DND-41 (cell line): ENCODE measurements at regions not wholly inside any gene's neighbourhood (a gene's known extent, or its start where the extent isn't known, plus 50 kb on each side); places are given as distances from the start of the nearest gene placed in this dataset.

Experiments used
- ATAC-seq: fragments of 200-7000 bp; cut with Tn5 transposase; 3 replicates; pipeline ENCODE4 v1.9.1; 2021; ENCODE audit warnings: low read depth; ENCODE audit not compliant: insufficient read depth
- DNase-seq: peaks from one replicate; pipeline ENCODE4 v3.0.0-alpha.2; 2020
- H2AFZ ChIP-seq: 2 replicates; pipeline ENCODE4 v1.6.0; 2012; ENCODE audit warnings: low read depth, low read length
- H3K27ac ChIP-seq: 2 replicates; pipeline ENCODE4 v1.5.1; 2012; ENCODE audit warnings: low read length, inconsistent platforms
- H3K27me3 ChIP-seq: fragments of 200-600 bp; sonication (generic); 2 replicates; pipeline ENCODE4 v1.6.0; 2012; ENCODE audit warnings: low read length, mild to moderate bottlenecking, inconsistent platforms; ENCODE audit not compliant: insufficient read depth, poor library complexity
- H3K36me3 ChIP-seq: 2 replicates; pipeline ENCODE4 v1.5.1; 2012; ENCODE audit warnings: low read length, inconsistent platforms; ENCODE audit not compliant: insufficient read depth
- H3K4me1 ChIP-seq: 2 replicates; pipeline ENCODE4 v1.5.1; 2012; ENCODE audit warnings: mild to moderate bottlenecking, low read length; ENCODE audit not compliant: insufficient read depth
- H3K4me2 ChIP-seq: 2 replicates; pipeline ENCODE4 v1.6.0; 2012; ENCODE audit warnings: mild to moderate bottlenecking, moderate library complexity, low read length, inconsistent platforms; ENCODE audit not compliant: insufficient read depth
- H3K4me3 ChIP-seq, 2 experiments: fragments of 200-600 bp in 1 of 2; shearing (Covaris generic) in 1 of 2; 2 replicates each; pipeline ENCODE4 v1.5.1; 2012 to 2016; ENCODE audit warnings: inconsistent platforms in 2 of 2, low read length in 2 of 2, mild to moderate bottlenecking in 2 of 2, low read depth in 1 of 2, moderate library complexity in 1 of 2
- H3K79me2 ChIP-seq: 2 replicates; pipeline ENCODE4 v1.6.0; 2012; ENCODE audit warnings: low read length, inconsistent platforms; ENCODE audit not compliant: insufficient read depth
- H3K9ac ChIP-seq: 2 replicates; pipeline ENCODE4 v1.6.0; 2012; ENCODE audit warnings: low read depth, mild to moderate bottlenecking, inconsistent platforms, low read length, moderate library complexity
- H3K9me3 ChIP-seq: 2 replicates; pipeline ENCODE4 v1.5.1; 2012; ENCODE audit warnings: low read length, moderate library complexity, mild to moderate bottlenecking, inconsistent platforms; ENCODE audit not compliant: insufficient read depth, severe bottlenecking
- H4K20me1 ChIP-seq: 2 replicates; pipeline ENCODE4 v1.6.0; 2012; ENCODE audit warnings: low read length; ENCODE audit not compliant: insufficient read depth
- EZH2 ChIP-seq: IDR thresholded peaks from 3 replicates; pipeline ENCODE4 v1.6.1; 2012; ENCODE audit warnings: borderline replicate concordance, low read depth, mild to moderate bottlenecking, moderate library complexity, low read length, inconsistent platforms; ENCODE audit not compliant: severe bottlenecking
- TF ChIP-seq, protein P1 (sequence below): IDR thresholded peaks from 2 replicates; pipeline ENCODE4 v1.5.1; 2012; ENCODE audit warnings: borderline replicate concordance, low read length, moderate library complexity, mild to moderate bottlenecking; ENCODE audit not compliant: poor library complexity, severe bottlenecking; ENCODE audit errors: extremely low read depth

DNA sequence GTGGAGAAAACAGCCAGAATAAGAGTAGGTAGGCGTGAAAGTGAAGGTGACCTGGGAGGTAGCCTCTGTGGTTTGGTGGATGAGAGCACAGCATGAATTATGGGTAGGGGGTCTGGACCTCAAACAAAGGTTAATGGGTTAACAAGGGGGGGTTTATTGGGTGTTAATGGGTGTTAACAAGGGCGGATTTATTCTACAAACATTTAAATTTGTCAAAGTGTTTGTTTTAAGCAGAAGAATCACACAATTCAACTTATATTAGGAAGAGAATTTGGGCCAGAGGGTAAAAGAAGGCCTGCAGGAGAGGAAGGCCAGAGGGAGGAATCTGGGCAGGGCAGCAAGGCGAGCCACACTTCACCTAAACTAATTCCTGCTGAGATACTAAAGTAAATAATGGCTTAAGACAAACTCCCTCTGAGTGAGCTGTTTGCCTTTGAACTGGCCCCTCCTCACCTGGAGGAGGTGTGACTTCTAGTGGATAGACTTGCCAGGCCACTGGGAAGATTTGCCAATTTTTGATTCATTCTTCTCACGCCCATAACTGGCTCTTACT, 191.7 kb downstream of the GIPC2 start:
- Histone ChIP-seq H2AFZ (no peak overlapping the region), H3K4me2 (no peak overlapping the region), H4K20me1 (no peaks in the 10 kb centered on the region), H3K27me3 (no peaks in the 10 kb centered on the region), H3K9me3 (no peaks in the 10 kb centered on the region), H3K79me2 (no peaks in the 10 kb centered on the region), H3K4me1 (no peaks in the 10 kb centered on the region), H3K9ac (no peak overlapping the region), H3K27ac (no peak overlapping the region), H3K4me3 (no peak overlapping the region), H3K36me3 (no peaks in the 10 kb centered on the region)
- TF ChIP-seq, protein P1, sequence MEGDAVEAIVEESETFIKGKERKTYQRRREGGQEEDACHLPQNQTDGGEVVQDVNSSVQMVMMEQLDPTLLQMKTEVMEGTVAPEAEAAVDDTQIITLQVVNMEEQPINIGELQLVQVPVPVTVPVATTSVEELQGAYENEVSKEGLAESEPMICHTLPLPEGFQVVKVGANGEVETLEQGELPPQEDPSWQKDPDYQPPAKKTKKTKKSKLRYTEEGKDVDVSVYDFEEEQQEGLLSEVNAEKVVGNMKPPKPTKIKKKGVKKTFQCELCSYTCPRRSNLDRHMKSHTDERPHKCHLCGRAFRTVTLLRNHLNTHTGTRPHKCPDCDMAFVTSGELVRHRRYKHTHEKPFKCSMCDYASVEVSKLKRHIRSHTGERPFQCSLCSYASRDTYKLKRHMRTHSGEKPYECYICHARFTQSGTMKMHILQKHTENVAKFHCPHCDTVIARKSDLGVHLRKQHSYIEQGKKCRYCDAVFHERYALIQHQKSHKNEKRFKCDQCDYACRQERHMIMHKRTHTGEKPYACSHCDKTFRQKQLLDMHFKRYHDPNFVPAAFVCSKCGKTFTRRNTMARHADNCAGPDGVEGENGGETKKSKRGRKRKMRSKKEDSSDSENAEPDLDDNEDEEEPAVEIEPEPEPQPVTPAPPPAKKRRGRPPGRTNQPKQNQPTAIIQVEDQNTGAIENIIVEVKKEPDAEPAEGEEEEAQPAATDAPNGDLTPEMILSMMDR, result no peak
- no peak for TF ChIP-seq EZH2
- no peak for DNase-seq
- no peak for ATAC-seq

DNA sequence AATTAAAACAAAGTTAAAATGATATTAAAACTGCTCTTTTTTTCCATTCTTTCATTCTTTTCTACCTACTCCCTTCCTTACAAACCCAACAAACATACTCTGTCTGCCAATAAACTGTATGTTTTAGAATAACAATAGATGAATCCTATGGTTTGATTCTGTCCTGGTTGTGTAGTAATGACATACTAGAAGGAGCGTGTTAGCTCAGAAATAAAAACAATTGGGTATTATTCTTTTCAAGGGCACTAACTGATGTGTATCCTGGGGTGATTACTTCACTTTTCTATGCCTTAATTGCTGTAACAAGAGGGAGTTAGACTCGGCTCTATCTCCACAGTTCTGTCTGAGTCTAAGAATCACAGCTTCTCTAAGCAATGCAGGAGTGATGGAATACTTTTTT, 194.4 kb downstream of the GIPC2 start:
- Histone ChIP-seq H4K20me1 (no peaks in the 10 kb centered on the region), H3K4me3 (no peak overlapping the region), H3K27me3 (no peaks in the 10 kb centered on the region), H3K9ac (no peak overlapping the region), H3K4me1 (no peaks in the 10 kb centered on the region), H3K27ac (no peak overlapping the region), H3K79me2 (no peaks in the 10 kb centered on the region), H3K36me3 (no peaks in the 10 kb centered on the region), H3K4me2 (no peak overlapping the region), H2AFZ (no peak overlapping the region), H3K9me3 (no peaks in the 10 kb centered on the region)
- no peak for TF ChIP-seq EZH2
- TF ChIP-seq, protein P1, result no peak
- DNase-seq, result no peak
- no peak for ATAC-seq

DNA sequence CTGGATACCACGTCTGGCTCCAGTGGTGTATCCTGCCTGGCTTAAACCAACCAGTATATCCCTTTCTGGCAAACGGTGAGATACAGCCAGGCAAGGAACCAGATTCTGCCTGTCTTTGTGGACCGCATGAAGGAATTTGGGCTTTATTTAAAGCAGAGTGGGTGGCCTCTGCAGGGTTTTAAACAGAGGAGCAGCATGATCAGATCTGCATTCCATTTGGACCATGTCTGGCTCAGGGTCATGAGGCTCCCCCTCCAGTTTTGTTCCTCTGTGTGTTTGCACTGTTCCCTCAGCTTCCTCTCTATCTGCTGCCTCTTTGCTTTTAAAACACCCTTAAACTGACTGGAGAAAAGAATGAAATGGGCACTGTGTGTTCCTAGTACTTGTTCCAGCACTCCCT, 195.0 kb downstream of the GIPC2 start:
- Histone ChIP-seq H3K27ac (no peak overlapping the region), H3K27me3 (no peaks in the 10 kb centered on the region), H3K9ac (no peak overlapping the region), H3K9me3 (no peaks in the 10 kb centered on the region), H4K20me1 (no peaks in the 10 kb centered on the region), H2AFZ (no peak overlapping the region), H3K4me2 (no peak overlapping the region), H3K36me3 (no peaks in the 10 kb centered on the region), H3K4me3 (no peak overlapping the region), H3K4me1 (no peaks in the 10 kb centered on the region), H3K79me2 (no peaks in the 10 kb centered on the region)
- ATAC-seq (no peak), DNase-seq (no peak)
- TF ChIP-seq, protein P1, result no peak
- TF ChIP-seq EZH2, result no peak

DNA sequence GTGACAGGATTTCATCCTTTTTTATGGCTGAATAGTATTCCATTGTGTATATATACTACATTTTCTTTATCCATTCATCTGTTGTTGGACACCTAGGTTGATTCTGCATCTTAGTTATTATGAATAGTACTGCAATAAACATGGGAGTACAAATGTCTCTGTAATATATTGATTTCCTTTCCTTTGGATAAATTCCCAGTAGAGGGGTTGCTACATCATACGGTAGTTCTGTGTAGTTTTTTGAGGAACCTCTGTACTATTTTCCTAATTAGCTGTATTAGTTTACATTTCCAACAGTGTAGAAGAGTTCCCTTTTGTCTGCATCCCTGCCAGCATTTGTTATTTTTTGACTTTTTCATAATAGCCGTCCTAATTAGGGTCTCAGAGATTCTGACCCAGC, 201.3 kb downstream of the GIPC2 start:
- H3K9ac ChIP-seq, result no peak overlapping the region
- no peaks in the 10 kb centered on the region for H3K9me3 ChIP-seq
- H3K4me3 ChIP-seq, result no peak overlapping the region
- TF ChIP-seq, protein P1, result no peak
- TF ChIP-seq EZH2, result no peak
- ATAC-seq (no peak), DNase-seq (no peak)
- H2AFZ ChIP-seq, result no peak overlapping the region
- no peaks in the 10 kb centered on the region for H3K79me2 ChIP-seq
- no peaks in the 10 kb centered on the region for H3K4me1 ChIP-seq
- H3K4me2 ChIP-seq, result no peak overlapping the region
- no peak overlapping the region for H3K27ac ChIP-seq
- H4K20me1 ChIP-seq, result no peaks in the 10 kb centered on the region
- no peaks in the 10 kb centered on the region for H3K36me3 ChIP-seq
- no peaks in the 10 kb centered on the region for H3K27me3 ChIP-seq
